HUES48 (cell line): ENCODE measurements at regions not wholly inside any gene's neighbourhood (a gene's known extent, or its start where the extent isn't known, plus 50 kb on each side); places are given as distances from the start of the nearest gene placed in this dataset.
A peak's percentile ranks its signal among the peaks of the same experiment; 100 is the strongest.
"Not testable (repeated sequence)": the region's sequence is repeated elsewhere in the genome, so short reads cannot be mapped to it uniquely, and the experiment has no call there.

Source experiments
- H3K27ac ChIP-seq: one replicate; pipeline ENCODE4 v1.7.0; 2013; ENCODE audit warnings: low read depth, low read length, inconsistent platforms
- H3K27me3 ChIP-seq: 2 replicates; pipeline ENCODE4 v1.6.1; 2013; ENCODE audit warnings: mild to moderate bottlenecking, low read length; ENCODE audit not compliant: control insufficient read depth, insufficient read depth
- H3K36me3 ChIP-seq: 2 replicates; pipeline ENCODE4 v1.6.1; 2013; ENCODE audit warnings: low read length; ENCODE audit not compliant: control insufficient read depth, insufficient read depth
- H3K4me1 ChIP-seq: 2 replicates; pipeline ENCODE4 v1.6.1; 2013; ENCODE audit warnings: mild to moderate bottlenecking, low read length; ENCODE audit not compliant: control insufficient read depth, insufficient read depth
- H3K4me3 ChIP-seq: 2 replicates; pipeline ENCODE4 v1.5.1; 2013; ENCODE audit warnings: mild to moderate bottlenecking, low read depth, low read length
- H3K9ac ChIP-seq: 2 replicates; pipeline ENCODE4 v1.6.1; 2013; ENCODE audit warnings: mild to moderate bottlenecking, low read depth, low read length, moderate library complexity
- H3K9me3 ChIP-seq: 2 replicates; pipeline ENCODE4 v1.6.1; 2013; ENCODE audit warnings: low read length; ENCODE audit not compliant: control insufficient read depth, insufficient read depth

DNA sequence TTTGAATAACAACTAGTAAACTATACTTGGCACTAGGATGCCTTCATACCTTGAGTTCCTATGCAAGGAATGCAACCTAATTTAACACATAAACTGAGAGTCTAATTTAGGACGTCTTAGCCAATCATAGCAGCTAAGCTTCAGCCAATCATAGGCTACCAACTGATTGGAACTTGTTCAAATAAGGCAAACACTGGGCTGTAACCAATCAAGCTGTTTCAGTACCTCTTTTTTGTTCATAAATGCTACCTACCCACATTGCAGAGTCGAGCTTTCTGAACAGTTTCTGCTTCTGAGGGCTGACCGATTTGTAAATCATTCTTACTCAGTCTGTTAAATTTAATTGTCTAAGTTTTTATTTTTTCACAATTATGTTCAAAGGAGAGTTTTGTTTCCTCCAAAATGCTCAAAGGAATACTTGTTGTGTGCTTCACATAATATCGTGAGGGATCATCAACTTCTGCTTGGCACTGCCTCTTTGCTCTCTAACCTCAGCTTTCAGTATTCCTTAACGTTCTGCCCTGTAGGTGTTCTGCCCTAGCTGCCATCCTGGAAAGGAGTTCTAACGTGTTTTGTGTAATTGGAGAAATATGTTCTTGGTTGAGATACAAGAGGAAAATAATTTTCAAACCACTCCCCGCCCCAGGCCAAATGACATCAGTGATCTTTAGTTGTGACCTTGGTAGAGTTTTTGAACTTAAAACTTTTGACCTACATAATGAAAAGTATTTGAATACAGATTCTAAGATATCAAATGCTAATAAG lies 380.4 kb upstream of the MIS18BP1 start:
- Histone ChIP-seq H3K4me1 (no peaks in the 10 kb centered on the region), H3K27me3 (no peaks in the 10 kb centered on the region), H3K27ac (no peak overlapping the region), H3K9ac (no peak overlapping the region), H3K4me3 (no peak overlapping the region), H3K36me3 (no peaks in the 10 kb centered on the region), H3K9me3 (peaks cover 14% of the 10 kb centered on the region; the same call in 1 of the 2 replicates)

DNA sequence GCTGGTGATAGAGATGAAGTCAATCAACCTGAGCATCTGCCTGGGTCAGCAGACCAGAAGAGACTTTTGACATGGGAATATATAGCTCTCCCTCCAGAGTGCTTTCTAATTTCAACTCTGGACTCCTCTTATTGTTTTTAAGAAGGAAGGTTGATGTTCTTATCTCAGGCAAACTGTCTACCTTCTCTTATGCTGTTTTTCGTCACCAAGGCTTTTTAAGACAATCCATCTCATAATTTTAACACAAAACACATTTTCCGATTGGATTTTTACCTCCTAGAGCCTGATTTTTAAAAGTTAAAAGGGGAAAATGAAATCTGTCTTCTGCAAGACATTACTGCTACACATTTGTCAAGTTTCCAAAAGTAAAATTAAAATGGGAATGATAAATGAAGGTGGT lies 368.7 kb upstream of the MIS18BP1 start:
- no peaks in the 10 kb centered on the region for H3K9me3 ChIP-seq
- H3K27ac ChIP-seq: no peak overlapping the region

DNA sequence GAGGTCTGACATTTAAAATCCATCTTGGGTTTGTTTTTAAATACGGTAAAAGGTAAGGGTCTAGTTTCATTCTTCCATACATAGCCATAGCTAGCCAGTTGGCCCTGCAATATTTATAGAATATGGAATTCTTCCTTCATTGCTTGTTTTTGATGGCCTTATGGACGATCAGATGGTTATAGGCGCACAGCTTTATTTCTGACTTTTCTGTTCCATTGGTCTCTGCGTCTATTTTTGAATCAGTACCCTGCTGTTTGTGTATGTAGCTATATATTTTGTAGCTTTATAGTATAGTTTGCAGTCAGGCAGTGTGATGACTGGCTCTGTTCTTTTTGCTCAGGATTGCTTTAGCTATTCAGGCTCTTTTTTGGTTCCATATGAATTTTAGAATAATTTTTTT lies 366.8 kb upstream of the MIS18BP1 start:
- Histone ChIP-seq H3K27ac (no peak overlapping the region), H3K9ac (no peak overlapping the region), H3K36me3 (no peaks in the 10 kb centered on the region), H3K27me3 (no peaks in the 10 kb centered on the region), H3K4me1 (peaks cover 4% of the 10 kb centered on the region; the same call in 1 of the 2 replicates), H3K4me3 (no peak overlapping the region), H3K9me3 (no peaks in the 10 kb centered on the region)

More for the DNA sequence above, 368.7 kb upstream of the MIS18BP1 start:
- Histone ChIP-seq H3K27me3 (no peaks in the 10 kb centered on the region), H3K4me3 (no peak overlapping the region), H3K36me3 (no peaks in the 10 kb centered on the region), H3K9ac (no peak overlapping the region), H3K4me1 (peaks cover 4% of the 10 kb centered on the region; the same call in 1 of the 2 replicates)

DNA sequence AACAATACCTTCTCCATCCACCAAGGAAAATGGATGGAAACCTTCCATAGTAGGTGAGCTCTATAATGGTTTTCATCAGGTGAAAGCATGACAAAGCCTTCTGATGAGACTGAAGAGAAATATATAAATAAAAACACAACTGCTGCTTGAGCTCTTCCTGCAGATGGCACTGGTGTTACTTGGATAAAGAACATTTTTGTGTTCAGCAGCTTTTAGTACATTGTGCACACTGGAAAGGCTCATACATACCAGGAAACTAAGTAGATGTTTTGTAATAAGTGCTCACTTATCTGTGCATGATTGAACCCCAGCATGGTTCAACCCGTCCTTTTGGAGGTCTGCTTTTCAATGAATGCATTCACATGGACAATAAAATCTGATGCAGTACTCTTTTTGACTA lies 357.3 kb upstream of the MIS18BP1 start:
- H3K9ac ChIP-seq: no peak overlapping the region
- no peaks in the 10 kb centered on the region for H3K27me3 ChIP-seq
- H3K27ac ChIP-seq: no peak overlapping the region
- no peak overlapping the region for H3K4me3 ChIP-seq
- H3K9me3 ChIP-seq: no peaks in the 10 kb centered on the region
- H3K4me1 ChIP-seq: no peaks in the 10 kb centered on the region
- H3K36me3 ChIP-seq: no peaks in the 10 kb centered on the region

DNA sequence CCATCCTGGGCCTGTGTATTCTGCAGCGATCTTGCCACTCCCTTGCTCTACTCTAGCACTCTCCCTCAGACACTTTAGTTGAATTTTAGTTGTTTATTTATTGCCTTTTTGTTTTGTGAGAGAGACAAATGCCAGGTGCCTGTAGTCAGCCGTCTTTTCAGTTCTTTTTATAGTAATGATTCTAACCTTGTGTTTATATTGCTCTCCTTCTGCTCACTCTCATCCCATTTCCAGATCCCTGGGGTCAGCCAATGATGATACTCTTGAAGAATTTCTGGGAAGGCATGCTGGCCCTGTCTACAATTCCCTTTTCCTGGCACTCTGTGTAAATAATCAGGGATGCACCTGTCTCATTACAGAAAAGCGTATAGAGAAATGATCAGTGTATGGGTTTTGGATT lies 334.1 kb upstream of the MIS18BP1 start:
- H3K9me3 ChIP-seq: no peaks in the 10 kb centered on the region
- no peaks in the 10 kb centered on the region for H3K27me3 ChIP-seq
- H3K4me1 ChIP-seq: no peaks in the 10 kb centered on the region
- no peaks in the 10 kb centered on the region for H3K36me3 ChIP-seq
- no peak overlapping the region for H3K27ac ChIP-seq
- no peak overlapping the region for H3K4me3 ChIP-seq
- no peak overlapping the region for H3K9ac ChIP-seq

DNA sequence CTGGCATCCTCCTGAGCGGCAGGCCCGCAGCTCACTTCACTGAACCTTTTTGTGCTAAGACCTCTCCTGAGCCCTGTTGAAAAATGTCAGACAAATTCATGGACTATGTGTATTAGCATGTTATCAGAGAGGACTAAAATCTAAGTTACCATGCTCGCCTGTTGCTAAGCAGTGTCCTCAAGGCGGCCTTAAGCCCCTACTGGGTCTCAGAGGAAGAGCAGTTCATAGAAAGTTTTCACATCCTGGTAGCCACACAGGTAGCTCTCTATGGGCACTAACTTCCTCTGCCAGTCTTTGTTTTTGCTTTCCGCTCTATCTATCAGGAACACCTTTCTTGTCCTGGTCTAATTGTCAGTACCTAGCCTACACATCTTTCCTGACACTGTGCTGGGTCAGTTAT lies 306.6 kb upstream of the MIS18BP1 start:
- no peak overlapping the region for H3K9ac ChIP-seq
- H3K27me3 ChIP-seq: no peaks in the 10 kb centered on the region
- 0 out of 2 replicates have a peak, but pooled peaks cover 3% of the 10 kb centered on the region for H3K4me1 ChIP-seq
- H3K4me3 ChIP-seq: no peak overlapping the region
- no peak overlapping the region for H3K27ac ChIP-seq
- H3K36me3 ChIP-seq: no peaks in the 10 kb centered on the region
- no peaks in the 10 kb centered on the region for H3K9me3 ChIP-seq

DNA sequence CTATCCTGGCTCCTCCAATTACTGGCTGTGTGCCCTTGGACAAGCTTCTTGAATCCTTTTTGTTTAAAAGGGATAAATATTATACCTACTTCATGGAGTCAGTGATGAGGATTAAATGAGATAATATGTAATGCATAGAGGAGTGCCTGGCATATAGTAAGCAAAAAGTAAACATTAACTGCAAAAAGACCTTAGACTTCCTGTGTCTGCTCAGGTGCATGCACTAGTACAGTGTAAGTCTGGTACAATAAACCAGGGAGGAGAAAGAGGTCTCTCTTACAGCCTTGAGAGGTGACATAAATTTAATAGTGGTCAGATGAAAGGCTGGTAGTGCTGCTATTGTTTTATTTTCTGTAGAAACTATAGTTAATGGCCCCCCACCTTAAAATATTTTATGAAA lies 305.2 kb upstream of the MIS18BP1 start:
- H3K36me3 ChIP-seq: no peaks in the 10 kb centered on the region
- no peak overlapping the region for H3K27ac ChIP-seq
- H3K4me1 ChIP-seq: peaks cover 1% of the 10 kb centered on the region; the same call in 1 of the 2 replicates
- H3K27me3 ChIP-seq: no peaks in the 10 kb centered on the region
- no peak overlapping the region for H3K4me3 ChIP-seq
- H3K9ac ChIP-seq: no peak overlapping the region
- H3K9me3 ChIP-seq: no peaks in the 10 kb centered on the region

DNA sequence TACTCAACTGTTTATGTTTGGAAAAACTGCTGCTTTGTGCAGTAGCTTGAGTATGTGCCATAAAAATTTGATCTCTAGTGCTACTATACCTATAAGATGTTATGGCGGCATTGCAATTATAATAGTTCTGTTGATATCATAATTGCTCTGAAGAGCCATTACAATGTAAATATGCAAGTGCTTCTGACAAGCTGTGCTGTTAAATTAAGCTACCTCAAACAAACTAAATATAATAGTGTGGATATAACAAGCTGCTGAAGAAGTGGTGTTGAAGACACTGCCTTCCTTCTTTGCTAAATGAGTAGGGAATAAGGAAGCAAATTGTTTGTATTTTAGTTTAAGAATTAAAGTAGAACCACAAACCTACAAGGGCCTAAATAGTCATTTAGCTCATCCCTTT lies 301.0 kb upstream of the MIS18BP1 start:
- H3K9me3 ChIP-seq: no peaks in the 10 kb centered on the region
- no peaks in the 10 kb centered on the region for H3K36me3 ChIP-seq
- H3K27ac ChIP-seq: no peak overlapping the region
- H3K9ac ChIP-seq: no peak overlapping the region
- H3K27me3 ChIP-seq: no peaks in the 10 kb centered on the region
- H3K4me3 ChIP-seq: no peak overlapping the region
- peaks cover 17% of the 10 kb centered on the region for H3K4me1 ChIP-seq

DNA sequence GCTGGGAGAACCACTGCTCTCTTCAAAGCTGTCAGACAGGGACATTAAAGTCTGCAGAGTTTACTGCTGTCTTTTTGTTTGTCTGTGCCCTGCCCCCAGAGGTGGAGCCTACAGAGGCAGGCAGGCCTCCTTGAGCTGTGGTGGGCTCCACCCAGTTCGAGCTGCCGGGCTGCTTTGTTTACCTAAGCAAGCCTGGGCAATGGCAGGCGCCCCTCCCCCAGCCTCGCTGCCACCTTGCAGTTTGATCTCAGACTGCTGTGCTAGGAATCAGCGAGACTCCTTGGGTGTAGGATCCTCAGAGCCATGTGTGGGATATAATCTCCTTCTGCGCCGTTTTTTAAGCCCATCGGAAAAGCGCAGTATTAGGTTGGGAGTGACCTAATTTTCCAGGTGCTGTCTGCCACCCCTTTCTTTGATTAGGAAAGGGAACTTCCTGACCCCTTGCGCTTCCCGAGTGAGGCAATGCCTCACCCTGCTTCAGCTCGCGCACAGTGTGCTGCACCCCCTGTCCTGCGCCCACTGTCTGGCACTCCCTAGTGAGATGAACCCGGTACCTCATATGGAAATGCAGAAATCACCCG lies 298.3 kb upstream of the MIS18BP1 start:
- Histone ChIP-seq H3K9ac (peak overlapping the region; percentile 65), H3K4me3 (peak overlapping the region; percentile 58), H3K4me1 (peaks cover 17% of the 10 kb centered on the region)
- H3K27ac ChIP-seq, H3K27me3 ChIP-seq, H3K9me3 ChIP-seq, H3K36me3 ChIP-seq: not testable (repeated sequence)

DNA sequence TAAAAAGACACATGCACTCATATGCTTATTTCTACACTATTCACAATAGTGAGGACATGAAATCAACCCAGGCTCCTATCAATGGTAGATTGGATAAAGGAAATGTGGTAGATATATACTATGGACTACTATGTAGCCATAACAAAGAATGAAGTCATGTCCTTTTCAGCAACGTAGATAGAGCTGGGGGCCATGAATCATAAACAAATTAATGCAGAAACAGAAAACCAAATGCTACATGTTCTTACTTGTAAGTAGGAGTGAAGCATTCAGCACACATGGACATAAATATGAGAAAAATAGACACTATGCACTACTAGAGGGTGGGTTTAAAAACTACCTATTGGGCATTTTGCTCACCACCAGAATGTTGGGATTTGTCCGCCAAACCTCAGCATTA lies 278.0 kb upstream of the MIS18BP1 start:
- Histone ChIP-seq H3K27me3 (no peaks in the 10 kb centered on the region), H3K27ac (no peak overlapping the region), H3K4me3 (no peak overlapping the region), H3K4me1 (no peaks in the 10 kb centered on the region), H3K9me3 (no peaks in the 10 kb centered on the region), H3K36me3 (no peaks in the 10 kb centered on the region), H3K9ac (no peak overlapping the region)

DNA sequence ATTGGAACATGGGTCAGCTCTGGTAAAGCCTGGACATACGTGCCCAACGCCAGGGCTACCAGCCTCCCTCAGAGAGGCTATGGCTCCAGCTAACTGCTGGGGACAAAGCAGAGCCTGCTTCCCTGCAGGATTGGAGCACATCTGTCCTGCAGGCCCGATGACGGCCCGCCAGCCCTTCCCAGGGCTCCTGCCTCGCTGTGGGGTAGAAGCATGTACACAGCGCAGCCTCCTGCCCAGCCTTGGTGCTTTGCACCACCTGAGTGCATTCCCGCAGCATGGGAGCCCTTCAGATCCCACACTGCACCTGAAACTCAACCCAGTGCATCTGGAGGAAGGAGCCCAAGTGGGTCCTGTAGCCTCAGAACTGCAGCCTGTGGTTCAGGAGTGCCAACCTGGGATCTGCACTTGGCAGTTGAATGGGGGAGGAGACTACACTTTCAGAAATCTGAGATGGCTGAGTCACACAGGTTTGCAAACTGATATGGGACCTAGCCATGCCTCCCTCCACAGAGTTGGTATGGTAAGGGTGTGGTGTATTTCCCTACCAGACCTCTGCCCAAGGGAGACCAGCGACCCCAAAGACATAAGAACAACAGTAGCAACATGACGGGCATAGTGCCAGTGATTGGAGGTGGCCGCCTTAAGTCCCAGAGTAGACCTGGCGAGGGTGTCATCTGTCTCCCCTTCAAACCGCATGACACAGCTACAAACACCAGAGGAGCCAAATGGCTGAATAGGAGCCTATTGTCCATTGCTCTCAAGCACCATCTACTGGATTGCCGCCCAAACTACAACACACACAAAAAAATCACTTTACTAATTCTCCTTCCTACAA lies 273.9 kb upstream of the MIS18BP1 start:
- no peak overlapping the region for H3K4me3 ChIP-seq
- H3K36me3 ChIP-seq: no peaks in the 10 kb centered on the region
- no peaks in the 10 kb centered on the region for H3K4me1 ChIP-seq
- H3K9ac ChIP-seq: no peak overlapping the region
- H3K27me3 ChIP-seq: no peaks in the 10 kb centered on the region
- no peaks in the 10 kb centered on the region for H3K9me3 ChIP-seq
- H3K27ac ChIP-seq: no peak overlapping the region
